ENCODE measurements at regions not wholly inside any gene's neighbourhood (a gene's known extent, or its start where the extent isn't known, plus 50 kb on each side); places are given as distances from the start of the nearest gene placed in this dataset.

- TF ChIP-seq POLR2AphosphoS5 (IDR thresholded peaks at IDR 0.05; ENCODE audit: low read depth, low read length) (no peak), POLR2A (IDR thresholded peaks at IDR 0.05; ENCODE audit: low read depth, low read length) (no peak), TAF1 (IDR thresholded peaks at IDR 0.05; ENCODE audit: borderline replicate concordance, low read depth, low read length) (no peak)
Measured at GRCh38 chr13:87524775-87525174, 146.4 kb upstream of the SLITRK5 start.
